Gastrocnemius medialis (tissue), 4 donors: ENCODE measurements at regions not wholly inside any gene's neighbourhood (a gene's known extent, or its start where the extent isn't known, plus 50 kb on each side); places are given as distances from the start of the nearest gene placed in this dataset.

ENCODE experiments used
- CTCF ChIP-seq, 5 experiments: fragments of 450-650 bp in 3 of 5; fragments of 200-600 bp in 2 of 5; sonication (generic) in 2 of 5; IDR thresholded peaks in 4 of 5; conservative IDR thresholded peaks in 1 of 5; 1 replicate in 4 of 5; 2 replicates in 1 of 5; pipeline ENCODE4 v1.5.1; 2016 to 2019; ENCODE audit warnings: antibody characterized with exemption in 5 of 5, mild to moderate bottlenecking in 3 of 5, moderate library complexity in 3 of 5
- POLR2A ChIP-seq, 2 donors: fragments of 450-650 bp; IDR thresholded peaks; one replicate each; pipeline ENCODE4 v1.6.1; 2017; ENCODE audit warnings: antibody characterized with exemption in 2 of 2, mild to moderate bottlenecking in 2 of 2, moderate library complexity in 2 of 2

GRCh38 chr13:58843071-58843470, 1211.5 kb downstream of the PCDH17 start:
- TF ChIP-seq CTCF (IDR thresholded peaks at IDR 0.05 in 4 of 5, conservative IDR thresholded peaks at IDR 0.05 in 1 of 5) = no peak
- TF ChIP-seq POLR2A (IDR thresholded peaks at IDR 0.05) = no peak
